HUES6 (cell line): ENCODE measurements at regions not wholly inside any gene's neighbourhood (a gene's known extent, or its start where the extent isn't known, plus 50 kb on each side); places are given as distances from the start of the nearest gene placed in this dataset.

Source experiments
- H3K27ac ChIP-seq: 2 replicates; pipeline ENCODE4 v1.7.0; 2013; ENCODE audit warnings: low read depth, mild to moderate bottlenecking, low read length, inconsistent platforms
- H3K27me3 ChIP-seq: 2 replicates; pipeline ENCODE4 v1.6.1; 2013; ENCODE audit warnings: low read length; ENCODE audit not compliant: control insufficient read depth, insufficient read depth
- H3K36me3 ChIP-seq: 2 replicates; pipeline ENCODE4 v1.6.1; 2013; ENCODE audit warnings: low read length; ENCODE audit not compliant: control insufficient read depth, insufficient read depth
- H3K4me1 ChIP-seq: 2 replicates; pipeline ENCODE4 v1.6.1; 2013; ENCODE audit warnings: low read length; ENCODE audit not compliant: control insufficient read depth, insufficient read depth
- H3K4me3 ChIP-seq: 2 replicates; pipeline ENCODE4 v1.5.1; 2013; ENCODE audit warnings: low read depth, low read length
- H3K9ac ChIP-seq: one replicate; pipeline ENCODE4 v1.6.1; 2013; ENCODE audit warnings: mild to moderate bottlenecking, low read length
- H3K9me3 ChIP-seq: 2 replicates; pipeline ENCODE4 v1.6.1; 2013; ENCODE audit warnings: low read depth, low read length; ENCODE audit not compliant: control insufficient read depth, insufficient read depth

DNA sequence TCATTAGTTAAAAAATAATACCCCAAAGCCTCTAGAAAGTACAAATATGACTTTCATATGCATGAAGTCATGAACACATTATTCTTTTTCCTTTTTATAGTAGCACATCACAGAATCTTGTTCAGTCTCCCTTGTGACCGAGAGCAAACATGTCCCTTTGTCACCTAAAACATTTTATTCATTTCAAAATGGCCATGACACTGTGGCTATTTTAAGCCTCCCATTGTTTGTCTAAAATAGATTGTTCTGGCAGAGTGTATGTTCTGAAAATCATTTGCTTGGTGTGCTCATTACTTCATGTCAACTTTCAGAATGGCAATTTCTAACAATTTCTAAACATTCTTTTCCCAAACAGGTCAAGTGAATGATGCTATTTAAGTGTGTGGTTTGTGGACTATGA is 865.0 kb downstream of the JRKL start:
- no peak overlapping the region for H3K27ac ChIP-seq
- H3K9me3 ChIP-seq = no peaks in the 10 kb centered on the region
- H3K9ac ChIP-seq = no peak overlapping the region
- H3K36me3 ChIP-seq = no peaks in the 10 kb centered on the region
- no peaks in the 10 kb centered on the region for H3K27me3 ChIP-seq
- H3K4me1 ChIP-seq = no peaks in the 10 kb centered on the region
- H3K4me3 ChIP-seq = no peak overlapping the region

DNA sequence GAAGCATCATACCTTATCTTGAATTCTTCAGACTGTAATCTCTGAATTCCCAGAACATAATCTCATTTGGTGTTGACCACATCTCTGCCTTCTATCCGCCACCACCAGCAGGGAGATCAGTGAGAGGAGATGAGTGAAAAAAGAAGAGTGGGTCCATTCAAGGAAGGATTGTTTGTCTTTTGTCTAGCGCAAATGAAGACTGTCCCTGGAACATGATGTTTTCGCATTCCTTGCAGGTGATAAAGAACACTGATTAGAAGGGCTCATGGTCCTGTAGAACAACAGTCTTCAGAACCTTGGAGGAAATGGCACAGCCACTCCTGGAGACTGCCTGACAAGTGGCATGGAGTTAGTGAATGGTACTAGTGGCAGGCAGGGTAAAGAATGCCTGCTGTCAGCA is 869.6 kb downstream of the JRKL start:
- H3K9me3 ChIP-seq = no peaks in the 10 kb centered on the region
- no peaks in the 10 kb centered on the region for H3K36me3 ChIP-seq
- no peak overlapping the region for H3K4me3 ChIP-seq
- no peak overlapping the region for H3K9ac ChIP-seq
- no peaks in the 10 kb centered on the region for H3K27me3 ChIP-seq
- H3K27ac ChIP-seq = no peak overlapping the region
- H3K4me1 ChIP-seq = no peaks in the 10 kb centered on the region

DNA sequence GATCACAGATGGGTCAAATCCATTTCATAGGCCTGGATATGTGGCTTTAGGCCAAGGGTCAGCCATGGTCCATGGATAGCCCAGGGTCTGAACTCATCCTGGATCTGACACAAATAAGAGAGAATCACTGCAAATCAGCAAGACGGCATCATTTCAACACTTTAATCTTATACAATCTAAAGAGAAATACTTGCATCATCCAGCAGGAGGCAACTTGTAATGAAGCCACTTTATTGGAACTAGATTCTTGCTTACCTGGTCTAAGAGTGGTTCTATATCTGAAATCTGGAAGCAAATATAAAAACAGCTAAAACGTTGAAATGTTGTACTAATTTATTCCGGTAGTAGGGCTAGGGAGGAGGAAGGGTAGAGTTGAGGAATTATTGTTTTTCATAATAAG is 870.1 kb downstream of the JRKL start:
- H3K4me3 ChIP-seq = no peak overlapping the region
- H3K4me1 ChIP-seq = no peaks in the 10 kb centered on the region
- no peak overlapping the region for H3K27ac ChIP-seq
- H3K9ac ChIP-seq = no peak overlapping the region
- H3K27me3 ChIP-seq = no peaks in the 10 kb centered on the region
- no peaks in the 10 kb centered on the region for H3K36me3 ChIP-seq
- no peaks in the 10 kb centered on the region for H3K9me3 ChIP-seq

DNA sequence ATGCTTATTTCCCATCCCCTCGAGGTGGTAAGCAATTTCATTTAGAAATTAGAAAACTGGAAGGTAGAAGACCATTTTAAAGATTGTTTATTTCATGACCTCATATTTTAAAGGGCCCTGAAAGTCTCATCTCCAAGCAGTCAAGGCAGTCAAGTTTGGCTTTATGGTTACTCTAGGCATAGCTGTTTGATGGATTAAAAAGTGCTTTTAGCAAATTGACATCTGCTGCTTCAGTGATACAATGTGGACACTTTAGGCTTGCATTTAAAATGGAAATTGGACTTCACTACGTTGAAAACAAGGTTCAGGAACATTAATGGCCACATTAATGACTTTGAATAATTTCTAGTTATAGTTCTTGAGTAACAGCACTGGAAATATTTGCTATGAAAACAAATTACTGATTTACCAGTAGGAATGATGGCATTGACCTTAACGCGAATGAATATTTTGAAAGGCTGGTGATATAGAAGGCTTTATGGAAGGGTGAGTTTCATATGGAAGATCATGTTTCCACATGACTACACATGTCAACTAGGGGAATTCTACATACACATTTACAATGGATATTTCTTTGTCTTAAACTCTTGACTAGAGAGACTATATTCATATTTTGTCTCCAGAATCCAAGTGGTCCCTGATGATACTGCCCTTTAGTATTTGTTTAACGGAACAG is 873.5 kb downstream of the JRKL start:
- H3K9ac ChIP-seq = no peak overlapping the region
- no peaks in the 10 kb centered on the region for H3K9me3 ChIP-seq
- no peak overlapping the region for H3K27ac ChIP-seq
- no peaks in the 10 kb centered on the region for H3K4me1 ChIP-seq
- H3K36me3 ChIP-seq = no peaks in the 10 kb centered on the region
- no peak overlapping the region for H3K4me3 ChIP-seq
- no peaks in the 10 kb centered on the region for H3K27me3 ChIP-seq

DNA sequence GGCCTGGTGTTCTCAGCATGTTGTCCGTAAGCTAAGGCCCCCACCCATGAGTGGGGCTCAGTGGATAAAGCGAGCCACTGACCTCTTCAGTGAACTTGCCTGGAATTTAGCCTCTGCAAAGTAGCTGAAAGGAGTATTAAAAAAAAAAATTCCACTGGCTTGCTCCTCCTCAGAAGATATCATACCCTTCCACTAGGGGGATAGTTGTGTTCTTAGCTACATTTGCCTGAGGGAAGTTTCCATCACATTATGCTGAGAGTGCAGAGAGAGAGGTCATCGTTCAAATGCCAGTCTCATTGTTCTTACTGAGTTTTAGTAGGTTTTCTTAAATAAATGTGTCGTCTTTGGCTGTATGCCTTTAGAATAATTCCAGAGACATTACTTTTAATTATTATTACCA is 879.7 kb downstream of the JRKL start:
- no peak overlapping the region for H3K27ac ChIP-seq
- H3K9ac ChIP-seq = no peak overlapping the region
- H3K27me3 ChIP-seq = no peaks in the 10 kb centered on the region
- no peak overlapping the region for H3K4me3 ChIP-seq
- H3K9me3 ChIP-seq = no peaks in the 10 kb centered on the region
- peaks cover 3% of the 10 kb centered on the region; the same call in 1 of the 2 replicates for H3K4me1 ChIP-seq
- no peaks in the 10 kb centered on the region for H3K36me3 ChIP-seq

DNA sequence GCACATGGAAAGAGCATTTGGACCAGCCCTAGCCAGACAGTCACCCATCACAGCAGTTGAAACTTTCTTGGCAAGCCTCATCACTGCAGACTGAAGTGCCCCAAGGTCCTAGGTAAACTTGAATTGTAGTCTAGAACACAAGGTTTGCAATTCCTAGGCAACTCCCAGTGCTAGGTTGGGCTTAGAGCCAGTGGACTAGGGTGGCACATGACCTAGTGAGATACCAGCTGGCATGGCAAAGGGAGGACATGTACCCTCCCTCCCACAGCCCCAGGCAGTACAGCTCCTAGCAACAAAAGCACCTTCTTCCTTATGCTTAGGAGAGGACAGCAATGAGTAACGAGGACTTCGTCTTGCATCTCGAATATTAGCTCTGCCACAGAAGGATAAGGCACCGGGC is 889.5 kb downstream of the JRKL start:
- Histone ChIP-seq H3K27me3 (no peaks in the 10 kb centered on the region), H3K4me3 (no peak overlapping the region), H3K4me1 (no peaks in the 10 kb centered on the region), H3K27ac (no peak overlapping the region), H3K9me3 (no peaks in the 10 kb centered on the region), H3K9ac (no peak overlapping the region), H3K36me3 (no peaks in the 10 kb centered on the region)

DNA sequence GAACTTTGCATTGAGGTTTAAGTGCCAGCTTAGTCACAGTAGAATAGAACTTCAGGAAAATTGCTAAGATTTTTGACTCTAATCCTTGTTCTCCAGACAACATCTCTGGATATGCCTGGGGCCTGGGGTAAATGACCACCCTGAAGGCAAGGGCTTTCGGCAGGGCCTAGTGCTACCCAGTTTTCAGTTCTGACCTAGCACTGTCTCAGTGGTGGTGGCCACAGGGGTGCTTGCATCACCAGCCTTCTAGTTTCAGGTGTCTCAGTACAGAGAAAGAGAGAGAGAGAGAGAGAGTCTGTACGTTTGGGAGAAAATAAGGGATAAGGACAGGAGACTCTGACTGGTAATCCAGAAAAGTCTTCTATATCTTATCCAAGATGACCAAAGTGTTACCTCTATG is 890.5 kb downstream of the JRKL start:
- H3K9me3 ChIP-seq = no peaks in the 10 kb centered on the region
- H3K9ac ChIP-seq = no peak overlapping the region
- no peaks in the 10 kb centered on the region for H3K36me3 ChIP-seq
- no peaks in the 10 kb centered on the region for H3K4me1 ChIP-seq
- H3K27ac ChIP-seq = no peak overlapping the region
- no peaks in the 10 kb centered on the region for H3K27me3 ChIP-seq
- no peak overlapping the region for H3K4me3 ChIP-seq

DNA sequence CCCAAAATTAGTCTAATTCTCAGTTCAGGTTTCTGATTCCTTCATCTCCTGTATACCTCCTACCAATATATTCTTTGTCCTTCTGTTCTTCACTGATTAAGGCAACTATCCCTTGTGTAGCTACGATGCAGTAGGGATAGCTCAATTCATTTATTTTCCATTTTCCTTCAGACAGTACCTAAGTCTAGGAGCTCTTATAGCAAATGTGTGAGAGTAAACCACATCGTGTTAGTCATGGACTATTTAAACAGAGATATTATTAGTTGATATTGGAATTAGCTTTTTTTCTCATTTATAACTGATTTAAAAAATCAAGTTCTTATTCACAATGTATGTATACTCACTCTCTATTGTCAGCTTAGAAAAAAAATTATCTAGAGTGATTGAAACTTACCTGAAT is 900.0 kb downstream of the JRKL start:
- Histone ChIP-seq H3K27ac (no peak overlapping the region), H3K27me3 (no peaks in the 10 kb centered on the region), H3K4me3 (no peak overlapping the region), H3K4me1 (no peaks in the 10 kb centered on the region), H3K9ac (no peak overlapping the region), H3K9me3 (peaks cover 23% of the 10 kb centered on the region), H3K36me3 (no peaks in the 10 kb centered on the region)

DNA sequence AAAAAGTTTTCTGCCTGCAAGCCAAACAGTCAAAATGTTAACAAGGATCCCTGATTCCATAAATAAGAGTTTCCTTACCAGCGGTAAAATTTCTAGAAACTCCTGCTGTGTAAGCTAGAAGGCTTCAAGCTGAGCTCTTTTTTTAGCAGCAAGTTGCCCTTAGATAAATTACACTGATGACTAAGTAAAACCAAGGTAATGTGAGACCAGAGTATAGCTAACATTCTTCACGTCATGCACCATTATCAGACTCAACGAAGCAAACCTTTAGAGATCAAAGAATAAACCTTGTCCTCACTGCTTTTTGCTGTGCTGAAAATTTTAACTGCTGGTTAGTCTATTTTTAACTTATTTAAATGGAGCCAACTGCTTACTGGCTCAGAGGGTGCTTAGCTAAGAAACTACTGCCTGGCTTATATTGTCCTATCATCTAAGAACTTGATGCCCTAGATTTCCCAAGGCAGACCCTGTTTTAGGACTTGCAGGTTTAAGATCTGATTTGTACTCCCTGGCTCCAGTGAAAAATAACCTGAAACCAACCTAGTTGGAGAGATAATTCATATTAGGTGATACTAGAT is 900.7 kb downstream of the JRKL start:
- no peak overlapping the region for H3K27ac ChIP-seq
- no peak overlapping the region for H3K9ac ChIP-seq
- H3K27me3 ChIP-seq = no peaks in the 10 kb centered on the region
- no peaks in the 10 kb centered on the region for H3K36me3 ChIP-seq
- no peak overlapping the region for H3K4me3 ChIP-seq
- H3K9me3 ChIP-seq = peaks cover 23% of the 10 kb centered on the region
- no peaks in the 10 kb centered on the region for H3K4me1 ChIP-seq

DNA sequence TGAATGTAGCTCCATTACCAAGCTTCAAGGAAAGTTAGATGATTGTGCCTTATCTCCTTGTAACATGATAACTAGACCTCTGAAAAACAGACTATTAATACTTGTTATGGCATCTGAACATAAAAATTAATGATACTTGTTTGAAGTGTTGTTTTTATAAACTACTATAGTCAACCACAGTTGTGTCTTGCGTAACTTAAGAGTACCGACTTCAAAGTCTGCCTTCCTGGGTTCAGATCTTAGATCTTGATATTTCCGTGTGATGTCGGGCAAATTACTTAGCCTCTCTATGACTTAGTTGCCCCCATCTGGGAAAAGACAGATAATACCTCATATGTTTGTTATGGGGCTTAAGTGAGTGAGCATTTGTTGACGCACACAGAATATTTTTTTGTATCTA is 906.5 kb downstream of the JRKL start:
- no peak overlapping the region for H3K9ac ChIP-seq
- no peak overlapping the region for H3K4me3 ChIP-seq
- no peaks in the 10 kb centered on the region for H3K36me3 ChIP-seq
- H3K4me1 ChIP-seq = no peaks in the 10 kb centered on the region
- no peaks in the 10 kb centered on the region for H3K27me3 ChIP-seq
- peaks cover 8% of the 10 kb centered on the region for H3K9me3 ChIP-seq
- no peak overlapping the region for H3K27ac ChIP-seq

DNA sequence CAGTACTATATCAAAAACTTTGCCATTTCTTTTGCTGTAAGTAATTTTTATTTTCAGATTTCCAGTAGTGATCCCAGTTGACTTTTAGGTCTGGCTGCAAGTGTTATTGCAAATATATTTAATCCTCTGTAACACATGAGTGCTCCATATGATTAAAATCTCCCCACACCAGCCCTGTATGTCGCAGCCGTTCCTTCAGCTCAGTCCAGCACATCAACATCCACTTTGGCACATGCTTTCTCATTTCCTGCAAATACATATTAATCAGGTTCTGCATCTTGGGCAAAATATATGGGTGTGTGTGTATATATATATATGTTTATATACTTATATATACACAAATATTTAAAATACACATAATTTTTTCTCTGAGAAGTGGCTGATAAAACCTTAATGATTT is 919.5 kb downstream of the JRKL start:
- Histone ChIP-seq H3K27ac (no peak overlapping the region), H3K4me3 (no peak overlapping the region), H3K36me3 (no peaks in the 10 kb centered on the region), H3K4me1 (no peaks in the 10 kb centered on the region), H3K27me3 (no peaks in the 10 kb centered on the region), H3K9me3 (no peaks in the 10 kb centered on the region), H3K9ac (no peak overlapping the region)
